HEK293 (cell line): ENCODE measurements at regions not wholly inside any gene's neighbourhood (a gene's known extent, or its start where the extent isn't known, plus 50 kb on each side); places are given as distances from the start of the nearest gene placed in this dataset.

Experiments
- CTCF ChIA-PET: fragments of 350-600 bp; formaldehyde crosslinking; extraction: SDS; loops from one replicate; lab custom pipeline; 2021; ENCODE audit warnings: antibody characterized with exemption; lab: Yijun Ruan, JAX
- POLR2A ChIA-PET: fragments of 300-600 bp; formaldehyde crosslinking; extraction: SDS; loops from one replicate; lab custom pipeline; 2020; ENCODE audit warnings: antibody characterized with exemption, inconsistent platforms; lab: Yijun Ruan, JAX
- H3K27ac ChIP-seq: fragments of 200-500 bp; sonication (Bioruptor generic); 2 replicates; pipeline ENCODE4 v1.5.1; 2014; ENCODE audit warnings: low read depth, low read length, control low read depth, inconsistent platforms; ENCODE audit errors: extremely low read depth
- H3K36me3 ChIP-seq, 2 experiments: fragments of 200-500 bp in 1 of 2; sonication (Bioruptor generic) in 1 of 2; 1 replicate in 1 of 2; 2 replicates in 1 of 2; pipeline ENCODE4 v1.5.1; 2014 to 2017; ENCODE audit warnings: inconsistent platforms in 2 of 2, low read length in 2 of 2; ENCODE audit not compliant: control insufficient read depth in 2 of 2, insufficient read depth in 1 of 2
- H3K4me1 ChIP-seq: fragments of 200-500 bp; sonication (Bioruptor generic); 2 replicates; pipeline ENCODE4 v1.5.1; 2014; ENCODE audit warnings: mild to moderate bottlenecking, low read length, inconsistent platforms; ENCODE audit not compliant: control insufficient read depth, insufficient read depth
- H3K4me3 ChIP-seq: 2 replicates; pipeline ENCODE4 v1.5.1; 2011; ENCODE audit warnings: low read depth, mild to moderate bottlenecking, control low read depth, low read length, moderate library complexity
- H3K9me3 ChIP-seq: fragments of 200-500 bp; sonication (Bioruptor generic); 2 replicates; pipeline ENCODE4 v1.5.1; 2014; ENCODE audit warnings: low read depth, low read length, inconsistent platforms; ENCODE audit not compliant: control insufficient read depth, insufficient read depth
- SCRT1 ChIP-seq: fragments of 450-650 bp; formaldehyde crosslinking; IDR thresholded peaks from 2 replicates; pipeline ENCODE4 v1.5.1; 2016; ENCODE audit warnings: missing biosample characterization, missing genetic modification characterization, borderline replicate concordance
- ZFHX2 ChIP-seq: fragments of 450-650 bp; formaldehyde crosslinking; conservative IDR thresholded peaks from 2 replicates; pipeline ENCODE4 v1.5.1; 2016; ENCODE audit warnings: missing biosample characterization, missing genetic modification characterization
- ZFP37 ChIP-seq: fragments of 450-650 bp; formaldehyde crosslinking; IDR thresholded peaks from 2 replicates; pipeline ENCODE4 v1.5.1; 2016; ENCODE audit warnings: missing biosample characterization, missing genetic modification characterization
- ZNF114 ChIP-seq: fragments of 450-650 bp; formaldehyde crosslinking; IDR thresholded peaks from 2 replicates; pipeline ENCODE4 v1.5.0; 2017; ENCODE audit warnings: missing biosample characterization, missing genetic modification characterization
- ZNF266 ChIP-seq: fragments of 450-650 bp; formaldehyde crosslinking; IDR thresholded peaks from 2 replicates; pipeline ENCODE4 v1.5.1; 2016; ENCODE audit warnings: missing biosample characterization, missing genetic modification characterization, low read depth
- ZNF302 ChIP-seq: fragments of 450-650 bp; formaldehyde crosslinking; IDR thresholded peaks from 2 replicates; pipeline ENCODE4 v1.5.1; 2016; ENCODE audit warnings: missing biosample characterization, missing genetic modification characterization, low read depth
- ZNF350 ChIP-seq: fragments of 450-650 bp; formaldehyde crosslinking; IDR thresholded peaks from 2 replicates; pipeline ENCODE4 v1.5.0; 2017; ENCODE audit warnings: missing biosample characterization, mild to moderate bottlenecking, missing genetic modification characterization
- ZNF354C ChIP-seq: fragments of 450-650 bp; formaldehyde crosslinking; IDR thresholded peaks from 2 replicates; pipeline ENCODE4 v1.5.1; 2016; ENCODE audit warnings: missing biosample characterization, missing genetic modification characterization, low read depth, borderline replicate concordance
- ZNF366 ChIP-seq: fragments of 450-650 bp; formaldehyde crosslinking; conservative IDR thresholded peaks from 2 replicates; pipeline ENCODE4 v1.5.1; 2016; ENCODE audit warnings: missing biosample characterization, missing genetic modification characterization
- ZNF529 ChIP-seq: fragments of 450-650 bp; formaldehyde crosslinking; IDR thresholded peaks from 2 replicates; pipeline ENCODE4 v1.5.1; 2017; ENCODE audit warnings: missing genetic modification characterization, missing biosample characterization; ENCODE audit not compliant: insufficient replicate concordance
- ZNF555 ChIP-seq: fragments of 450-650 bp; formaldehyde crosslinking; conservative IDR thresholded peaks from 2 replicates; pipeline ENCODE4 v1.5.1; 2017; ENCODE audit warnings: missing biosample characterization, mild to moderate bottlenecking, missing genetic modification characterization, inconsistent platforms
- ZNF558 ChIP-seq: fragments of 450-650 bp; formaldehyde crosslinking; IDR thresholded peaks from 2 replicates; pipeline ENCODE4 v1.5.1; 2016; ENCODE audit warnings: missing biosample characterization, missing genetic modification characterization
- ZNF629 ChIP-seq: fragments of 450-650 bp; formaldehyde crosslinking; IDR thresholded peaks from 2 replicates; pipeline ENCODE4 v1.5.1; 2017; ENCODE audit warnings: missing biosample characterization, missing genetic modification characterization
- ZNF677 ChIP-seq: fragments of 450-650 bp; IDR thresholded peaks from 2 replicates; pipeline ENCODE4 v1.5.0; 2018; ENCODE audit warnings: missing biosample characterization, mild to moderate bottlenecking, missing genetic modification characterization, moderate library complexity
- TF ChIP-seq, protein P1 (sequence below): fragments of 450-650 bp; formaldehyde crosslinking; IDR thresholded peaks from 2 replicates; pipeline ENCODE4 v1.5.1; 2016; ENCODE audit warnings: missing biosample characterization, missing genetic modification characterization
- TF ChIP-seq, protein P2 (sequence below): fragments of 450-650 bp; IDR thresholded peaks from 2 replicates; pipeline ENCODE4 v1.5.1; 2018; ENCODE audit warnings: missing biosample characterization, mild to moderate bottlenecking, missing genetic modification characterization
- TF ChIP-seq, protein P3 (sequence below): fragments of 450-650 bp; formaldehyde crosslinking; IDR thresholded peaks from 2 replicates; pipeline ENCODE4 v1.5.1; 2016; ENCODE audit warnings: missing biosample characterization, missing genetic modification characterization
- TF ChIP-seq, protein P4 (sequence below): fragments of 450-650 bp; formaldehyde crosslinking; IDR thresholded peaks from 2 replicates; pipeline ENCODE4 v1.5.1; 2016; ENCODE audit warnings: missing biosample characterization, missing genetic modification characterization

DNA sequence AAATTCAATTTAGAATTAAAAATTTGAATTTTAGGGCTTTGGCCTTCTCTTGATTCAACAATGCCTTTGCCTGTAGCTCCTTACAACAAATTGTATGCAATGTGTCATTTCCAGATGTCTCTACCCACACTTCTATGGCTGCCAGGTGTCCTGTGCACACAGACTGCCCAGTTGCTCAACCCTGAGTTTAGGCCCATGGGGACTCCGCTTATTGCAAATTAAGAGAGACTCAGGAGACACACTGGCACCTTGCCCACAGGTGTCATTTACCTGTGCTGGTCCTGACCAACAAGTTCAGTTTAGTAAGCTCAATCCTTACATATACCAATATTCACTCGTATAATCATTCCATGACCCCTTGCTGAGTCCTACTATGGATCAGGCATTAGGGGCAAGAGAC, 236.1 kb downstream of the OMA1 start (continued):
- TF ChIP-seq ZNF354C (no peak), ZNF114 (tag by site-specific recombination) (no peak), ZNF302 (no peak), ZNF677 (tag by site-specific recombination) (no peak)

DNA sequence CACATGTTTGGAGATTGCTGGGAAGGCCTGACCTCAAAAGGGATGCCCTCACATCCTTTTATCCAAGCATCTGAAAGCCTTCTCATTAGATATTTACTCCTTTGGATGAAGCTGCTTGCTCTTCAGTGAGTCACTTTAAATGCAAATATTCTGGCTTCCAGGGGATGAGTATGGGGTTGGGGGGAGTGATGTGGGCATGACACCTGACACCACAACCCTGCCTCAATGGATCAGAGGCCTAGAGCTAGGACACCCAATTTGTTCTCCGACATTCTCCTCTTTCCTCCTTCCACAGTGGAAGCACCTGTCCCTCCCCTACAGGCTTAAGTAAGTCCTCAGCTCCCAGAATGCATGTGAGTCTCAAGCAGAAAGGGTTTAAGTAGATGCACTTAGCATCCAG, 238.3 kb downstream of the OMA1 start:
- no peak for TF ChIP-seq ZNF555 (tag by site-specific recombination)
- no peak for TF ChIP-seq ZNF529 (tag by site-specific recombination)
- TF ChIP-seq ZNF629, result no peak
- TF ChIP-seq, protein P1, sequence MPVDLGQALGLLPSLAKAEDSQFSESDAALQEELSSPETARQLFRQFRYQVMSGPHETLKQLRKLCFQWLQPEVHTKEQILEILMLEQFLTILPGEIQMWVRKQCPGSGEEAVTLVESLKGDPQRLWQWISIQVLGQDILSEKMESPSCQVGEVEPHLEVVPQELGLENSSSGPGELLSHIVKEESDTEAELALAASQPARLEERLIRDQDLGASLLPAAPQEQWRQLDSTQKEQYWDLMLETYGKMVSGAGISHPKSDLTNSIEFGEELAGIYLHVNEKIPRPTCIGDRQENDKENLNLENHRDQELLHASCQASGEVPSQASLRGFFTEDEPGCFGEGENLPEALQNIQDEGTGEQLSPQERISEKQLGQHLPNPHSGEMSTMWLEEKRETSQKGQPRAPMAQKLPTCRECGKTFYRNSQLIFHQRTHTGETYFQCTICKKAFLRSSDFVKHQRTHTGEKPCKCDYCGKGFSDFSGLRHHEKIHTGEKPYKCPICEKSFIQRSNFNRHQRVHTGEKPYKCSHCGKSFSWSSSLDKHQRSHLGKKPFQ, result no peak
- CTCF ChIA-PET, result no interaction called here
- POLR2A ChIA-PET, result no interaction called here

DNA sequence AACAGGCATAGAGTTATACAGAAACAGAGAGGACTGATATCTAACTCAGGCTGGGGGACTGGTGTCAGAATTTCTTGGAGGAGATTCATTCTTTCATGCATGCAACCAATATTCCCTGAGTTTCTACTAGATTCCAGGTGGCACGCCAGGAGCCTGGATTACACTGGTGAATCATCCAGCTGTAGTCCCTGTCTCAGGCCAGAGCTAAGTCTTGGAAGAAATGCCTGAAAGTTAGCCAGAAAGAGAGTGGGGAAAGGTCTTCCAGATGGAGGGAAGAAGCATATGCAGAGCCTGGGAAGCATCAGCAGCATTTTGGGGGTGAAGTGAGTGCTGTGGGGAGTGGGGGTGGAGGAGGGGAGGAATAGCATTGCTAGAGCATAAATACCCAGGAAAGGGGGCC, 239.1 kb downstream of the OMA1 start:
- no peaks in the 10 kb centered on the region for H3K9me3 ChIP-seq
- CTCF ChIA-PET, result no interaction called here
- TF ChIP-seq, protein P2, sequence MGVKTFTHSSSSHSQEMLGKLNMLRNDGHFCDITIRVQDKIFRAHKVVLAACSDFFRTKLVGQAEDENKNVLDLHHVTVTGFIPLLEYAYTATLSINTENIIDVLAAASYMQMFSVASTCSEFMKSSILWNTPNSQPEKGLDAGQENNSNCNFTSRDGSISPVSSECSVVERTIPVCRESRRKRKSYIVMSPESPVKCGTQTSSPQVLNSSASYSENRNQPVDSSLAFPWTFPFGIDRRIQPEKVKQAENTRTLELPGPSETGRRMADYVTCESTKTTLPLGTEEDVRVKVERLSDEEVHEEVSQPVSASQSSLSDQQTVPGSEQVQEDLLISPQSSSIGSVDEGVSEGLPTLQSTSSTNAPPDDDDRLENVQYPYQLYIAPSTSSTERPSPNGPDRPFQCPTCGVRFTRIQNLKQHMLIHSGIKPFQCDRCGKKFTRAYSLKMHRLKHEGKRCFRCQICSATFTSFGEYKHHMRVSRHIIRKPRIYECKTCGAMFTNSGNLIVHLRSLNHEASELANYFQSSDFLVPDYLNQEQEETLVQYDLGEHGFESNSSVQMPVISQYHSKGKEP (tag by site-specific recombination), result no peak
- TF ChIP-seq ZFHX2, result no peak
- no peak for TF ChIP-seq ZFP37 (tag by site-specific recombination)
- TF ChIP-seq ZNF266 (tag by site-specific recombination), result no peak
- TF ChIP-seq ZNF558 (tag by site-specific recombination), result no peak
- TF ChIP-seq, protein P3, sequence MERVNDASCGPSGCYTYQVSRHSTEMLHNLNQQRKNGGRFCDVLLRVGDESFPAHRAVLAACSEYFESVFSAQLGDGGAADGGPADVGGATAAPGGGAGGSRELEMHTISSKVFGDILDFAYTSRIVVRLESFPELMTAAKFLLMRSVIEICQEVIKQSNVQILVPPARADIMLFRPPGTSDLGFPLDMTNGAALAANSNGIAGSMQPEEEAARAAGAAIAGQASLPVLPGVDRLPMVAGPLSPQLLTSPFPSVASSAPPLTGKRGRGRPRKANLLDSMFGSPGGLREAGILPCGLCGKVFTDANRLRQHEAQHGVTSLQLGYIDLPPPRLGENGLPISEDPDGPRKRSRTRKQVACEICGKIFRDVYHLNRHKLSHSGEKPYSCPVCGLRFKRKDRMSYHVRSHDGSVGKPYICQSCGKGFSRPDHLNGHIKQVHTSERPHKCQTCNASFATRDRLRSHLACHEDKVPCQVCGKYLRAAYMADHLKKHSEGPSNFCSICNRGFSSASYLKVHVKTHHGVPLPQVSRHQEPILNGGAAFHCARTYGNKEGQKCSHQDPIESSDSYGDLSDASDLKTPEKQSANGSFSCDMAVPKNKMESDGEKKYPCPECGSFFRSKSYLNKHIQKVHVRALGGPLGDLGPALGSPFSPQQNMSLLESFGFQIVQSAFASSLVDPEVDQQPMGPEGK (tag by site-specific recombination), result no peak
- no peak for TF ChIP-seq SCRT1 (tag by site-specific recombination)
- TF ChIP-seq ZNF350 (tag by site-specific recombination), result no peak
- TF ChIP-seq ZNF366, result no peak
- TF ChIP-seq, protein P4, sequence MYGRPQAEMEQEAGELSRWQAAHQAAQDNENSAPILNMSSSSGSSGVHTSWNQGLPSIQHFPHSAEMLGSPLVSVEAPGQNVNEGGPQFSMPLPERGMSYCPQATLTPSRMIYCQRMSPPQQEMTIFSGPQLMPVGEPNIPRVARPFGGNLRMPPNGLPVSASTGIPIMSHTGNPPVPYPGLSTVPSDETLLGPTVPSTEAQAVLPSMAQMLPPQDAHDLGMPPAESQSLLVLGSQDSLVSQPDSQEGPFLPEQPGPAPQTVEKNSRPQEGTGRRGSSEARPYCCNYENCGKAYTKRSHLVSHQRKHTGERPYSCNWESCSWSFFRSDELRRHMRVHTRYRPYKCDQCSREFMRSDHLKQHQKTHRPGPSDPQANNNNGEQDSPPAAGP, result no peak
- TF ChIP-seq, all 188 proteins: peak for 0
- Histone ChIP-seq H3K4me3 (no peak overlapping the region), H3K4me1 (no peaks in the 10 kb centered on the region), H3K27ac (no peak overlapping the region), H3K36me3 (no peaks in the 10 kb centered on the region)
- POLR2A ChIA-PET, result no interaction called here

More for the DNA sequence above, 238.3 kb downstream of the OMA1 start:
- Histone ChIP-seq H3K9me3 (no peaks in the 10 kb centered on the region), H3K27ac (no peak overlapping the region), H3K36me3 (no peaks in the 10 kb centered on the region), H3K4me3 (no peak overlapping the region), H3K4me1 (no peaks in the 10 kb centered on the region)
